B cell (primary cell): ENCODE measurements at regions not wholly inside any gene's neighbourhood (a gene's known extent, or its start where the extent isn't known, plus 50 kb on each side); places are given as distances from the start of the nearest gene placed in this dataset.
"Not testable (repeated sequence)": the region's sequence is repeated elsewhere in the genome, so short reads cannot be mapped to it uniquely, and the experiment has no call there.

ENCODE experiments used
- ATAC-seq: fragments of 200-7000 bp; cut with Tn5 transposase; one replicate; pipeline ENCODE4 v1.10.0; 2021; ENCODE audit warnings: low read depth, mild to moderate bottlenecking, moderate number of reproducible peaks, moderate library complexity
- CTCF ChIA-PET: fragments of 350-600 bp; sonication (Branson Sonifier 250); formaldehyde crosslinking; loops from one replicate; lab custom pipeline; 2021; ENCODE audit warnings: antibody characterized with exemption, inconsistent platforms; lab: Charles Lee
- POLR2A ChIA-PET: fragments of 350-600 bp; sonication (Branson Sonifier 250); formaldehyde crosslinking; loops from one replicate; lab custom pipeline; 2021; ENCODE audit warnings: antibody characterized with exemption; lab: Charles Lee
- DNase-seq: peaks from one replicate; pipeline ENCODE4 v3.0.0; 2013
- H2AFZ ChIP-seq: 2 replicates; pipeline ENCODE4 v1.6.1; 2012; ENCODE audit warnings: mild to moderate bottlenecking, low read depth, low read length; ENCODE audit not compliant: insufficient read depth, poor library complexity, severe bottlenecking
- H3K27ac ChIP-seq, 2 donors: 1 replicate in 1 of 2; 2 replicates in 1 of 2; pipeline ENCODE4 v1.5.1; 2012 to 2013; ENCODE audit warnings: low read length in 2 of 2, mild to moderate bottlenecking in 2 of 2, moderate library complexity in 1 of 2
- H3K27me3 ChIP-seq, 4 experiments: fragments of 200-600 bp in 1 of 4; sonication (generic) in 1 of 4; replicated peaks in 1 of 4; 1 replicate in 2 of 4; 2 replicates in 2 of 4; pipeline versions ENCODE4 v1.6.1 to v1.7.0; 2013 to 2016; ENCODE audit warnings: low read length in 3 of 4, mild to moderate bottlenecking in 2 of 4, mixed read lengths in 1 of 4, moderate library complexity in 1 of 4; ENCODE audit not compliant: insufficient read depth in 4 of 4, control insufficient read depth in 3 of 4; ENCODE audit errors: control extremely low read depth in 1 of 4
- H3K36me3 ChIP-seq, 2 experiments: replicated peaks in 1 of 2; 1 replicate in 1 of 2; 2 replicates in 1 of 2; pipeline versions ENCODE4 v1.6.1 to v1.7.1; 2013; ENCODE audit warnings: low read length in 1 of 2; ENCODE audit not compliant: insufficient read depth in 2 of 2, control insufficient read depth in 1 of 2; ENCODE audit errors: control extremely low read depth in 1 of 2, extremely low read depth in 1 of 2
- H3K4me1 ChIP-seq, 2 donors: fragments of 200-600 bp in 1 of 2; sonication (generic) in 1 of 2; 1 replicate in 1 of 2; 2 replicates in 1 of 2; pipeline versions ENCODE4 v1.5.1 to v1.6.1; 2013 to 2017; ENCODE audit warnings: low read length in 2 of 2; ENCODE audit not compliant: control insufficient read depth in 2 of 2, insufficient read depth in 2 of 2
- H3K4me2 ChIP-seq: replicated peaks from 2 replicates; pipeline ENCODE3; 2012; ENCODE audit warnings: mild to moderate bottlenecking, low read depth, low read length; ENCODE audit not compliant: poor library complexity, severe bottlenecking
- H3K4me3 ChIP-seq, 5 experiments: fragments of 200-600 bp in 1 of 5; sonication (generic) in 1 of 5; 1 replicate in 3 of 5; 2 replicates in 2 of 5; pipeline versions ENCODE4 v1.5.1 to v1.7.0; 2011 to 2016; ENCODE audit warnings: low read length in 4 of 5, mild to moderate bottlenecking in 4 of 5, low read depth in 2 of 5, control low read depth in 1 of 5, moderate library complexity in 1 of 5; ENCODE audit not compliant: insufficient read depth in 1 of 5; ENCODE audit errors: control extremely low read depth in 1 of 5, extremely low read depth in 1 of 5
- H3K79me2 ChIP-seq: fragments of 200-600 bp; sonication (generic); one replicate; pipeline ENCODE4 v1.6.0; 2016; ENCODE audit warnings: low read length; ENCODE audit not compliant: control insufficient read depth, insufficient read depth
- H3K9ac ChIP-seq: fragments of 200-600 bp; sonication (generic); 2 replicates; pipeline ENCODE4 v1.6.1; 2017; ENCODE audit warnings: mild to moderate bottlenecking, low read length, moderate library complexity
- H3K9me3 ChIP-seq, 3 donors: one replicate each; pipeline versions ENCODE4 v1.6.1 to v1.7.1; 2013; ENCODE audit warnings: low read length in 2 of 3; ENCODE audit not compliant: control insufficient read depth in 2 of 3, insufficient read depth in 1 of 3; ENCODE audit errors: control extremely low read depth in 1 of 3
- H4K20me1 ChIP-seq: 2 replicates; pipeline ENCODE4 v1.6.0; 2012; ENCODE audit warnings: mild to moderate bottlenecking, low read length; ENCODE audit not compliant: insufficient read depth, control insufficient read depth, poor library complexity, severe bottlenecking
- H3K27ac Mint-ChIP-seq: one replicate; pipeline ENCODE4 v1.8.0; 2021; ENCODE audit warnings: mixed read lengths
- H3K27me3 Mint-ChIP-seq: one replicate; pipeline ENCODE4 v1.8.0; 2021; ENCODE audit warnings: mixed read lengths
- H3K4me1 Mint-ChIP-seq: one replicate; pipeline ENCODE4 v1.8.0; 2021; ENCODE audit warnings: mixed read lengths
- H3K4me3 Mint-ChIP-seq: one replicate; pipeline ENCODE4 v1.8.0; 2021; ENCODE audit warnings: mixed read lengths
- H3K9me3 Mint-ChIP-seq: one replicate; pipeline ENCODE4 v1.8.0; 2022; ENCODE audit warnings: mixed read lengths; ENCODE audit not compliant: insufficient read depth
- EZH2 ChIP-seq: IDR thresholded peaks from 2 replicates; pipeline ENCODE4 v1.6.1; 2012; ENCODE audit warnings: borderline replicate concordance, low read depth, mild to moderate bottlenecking, moderate library complexity, low read length; ENCODE audit not compliant: insufficient read depth, poor library complexity, severe bottlenecking
- WGBS: methylation state at CpG from one replicate; pipeline ENCODE4 v1.1.5; 2013; ENCODE audit warnings: missing lambda C conversion rate; ENCODE audit not compliant: insufficient coverage; 5-methylcytosine and 5-hydroxymethylcytosine counted together
- intact Hi-C: fragments of 100-400 bp; cut with micrococcal nuclease; formaldehyde crosslinking; loops from one replicate; pipeline ENCODE4 v1.10.0; 2022
- TF ChIP-seq, protein P1 (sequence below): fragments of 200-600 bp; IDR thresholded peaks from one replicate; pipeline ENCODE4 v1.8.0; 2022; ENCODE audit warnings: antibody characterized with exemption, mild to moderate bottlenecking

DNA sequence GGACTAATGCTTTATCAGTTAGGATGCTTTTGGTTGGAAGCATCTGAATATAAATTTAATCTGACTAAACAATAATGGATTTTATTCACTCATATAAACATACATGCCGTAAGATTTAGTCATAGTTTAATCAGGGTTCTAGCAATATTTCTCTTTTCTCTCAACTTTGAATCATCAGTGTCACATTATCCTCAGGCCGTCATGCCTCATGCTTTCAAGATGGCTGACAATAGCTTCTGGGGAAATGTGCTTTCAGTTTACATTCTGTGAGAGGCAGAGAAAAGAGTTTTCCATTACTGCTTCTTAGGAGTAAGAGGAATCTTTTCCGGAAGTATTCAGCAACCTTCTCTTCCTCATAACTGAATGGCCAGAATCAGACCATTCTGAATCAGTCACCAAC is 162.2 kb downstream of the GJA1 start:
- POLR2A ChIA-PET = no interaction called here
- ATAC-seq (no peak), DNase-seq (no peak)
- Histone ChIP-seq H3K27ac (no peak overlapping the region), H3K4me3 (no peak overlapping the region), H3K36me3 (no peaks in the 10 kb centered on the region), H3K4me2 (no peak overlapping the region), H3K27me3 (no peaks in the 10 kb centered on the region), H2AFZ (no peak overlapping the region), H3K4me1 (no peaks in the 10 kb centered on the region), H4K20me1 (no peaks in the 10 kb centered on the region), H3K9ac (no peak overlapping the region), H3K79me2 (no peaks in the 10 kb centered on the region), H3K9me3 (peaks cover 0 to 8% (median 0%) of the 10 kb centered on the region in 3 donors)
- CTCF ChIA-PET = no interaction called here
- no CpG with 5 or more reads among the region's 3 CpGs for WGBS
- H3K27me3 Mint-ChIP-seq = no peaks in the 10 kb centered on the region
- intact Hi-C loops = no loop called here
- no peak for TF ChIP-seq EZH2
- TF ChIP-seq, protein P1, sequence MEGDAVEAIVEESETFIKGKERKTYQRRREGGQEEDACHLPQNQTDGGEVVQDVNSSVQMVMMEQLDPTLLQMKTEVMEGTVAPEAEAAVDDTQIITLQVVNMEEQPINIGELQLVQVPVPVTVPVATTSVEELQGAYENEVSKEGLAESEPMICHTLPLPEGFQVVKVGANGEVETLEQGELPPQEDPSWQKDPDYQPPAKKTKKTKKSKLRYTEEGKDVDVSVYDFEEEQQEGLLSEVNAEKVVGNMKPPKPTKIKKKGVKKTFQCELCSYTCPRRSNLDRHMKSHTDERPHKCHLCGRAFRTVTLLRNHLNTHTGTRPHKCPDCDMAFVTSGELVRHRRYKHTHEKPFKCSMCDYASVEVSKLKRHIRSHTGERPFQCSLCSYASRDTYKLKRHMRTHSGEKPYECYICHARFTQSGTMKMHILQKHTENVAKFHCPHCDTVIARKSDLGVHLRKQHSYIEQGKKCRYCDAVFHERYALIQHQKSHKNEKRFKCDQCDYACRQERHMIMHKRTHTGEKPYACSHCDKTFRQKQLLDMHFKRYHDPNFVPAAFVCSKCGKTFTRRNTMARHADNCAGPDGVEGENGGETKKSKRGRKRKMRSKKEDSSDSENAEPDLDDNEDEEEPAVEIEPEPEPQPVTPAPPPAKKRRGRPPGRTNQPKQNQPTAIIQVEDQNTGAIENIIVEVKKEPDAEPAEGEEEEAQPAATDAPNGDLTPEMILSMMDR = no peak
- H3K4me1 Mint-ChIP-seq = no peaks in the 10 kb centered on the region
- H3K9me3 Mint-ChIP-seq = no peaks in the 10 kb centered on the region
- no peak overlapping the region for H3K27ac Mint-ChIP-seq
- no peak overlapping the region for H3K4me3 Mint-ChIP-seq

DNA sequence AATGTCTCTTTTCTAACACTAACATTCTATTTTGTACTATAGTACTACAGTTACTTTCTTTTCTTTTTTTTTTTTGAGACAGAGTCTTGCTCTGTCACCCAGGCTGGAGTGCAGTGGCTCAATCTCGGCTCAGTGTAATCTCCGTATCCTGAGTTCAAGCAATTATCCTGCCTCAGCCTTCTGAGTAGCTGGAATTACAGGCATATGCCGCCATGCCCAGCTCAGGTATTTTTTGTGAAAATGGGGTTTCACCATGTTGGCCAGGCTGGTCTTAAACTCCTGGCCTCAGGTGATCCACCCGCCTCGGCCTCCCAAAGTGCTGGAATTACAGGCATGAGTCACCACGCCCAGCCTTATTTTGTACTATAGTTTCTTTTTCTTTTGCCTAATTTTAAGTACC is 163.9 kb downstream of the GJA1 start:
- H3K36me3 ChIP-seq, H3K27me3 ChIP-seq, H3K4me3 Mint-ChIP-seq, POLR2A ChIA-PET, DNase-seq, H3K4me2 ChIP-seq, H3K27ac Mint-ChIP-seq, H3K79me2 ChIP-seq, H4K20me1 ChIP-seq, H3K4me1 ChIP-seq, H3K27me3 Mint-ChIP-seq, H3K4me1 Mint-ChIP-seq, H3K9ac ChIP-seq, intact Hi-C loops, CTCF ChIA-PET, H3K9me3 Mint-ChIP-seq, ATAC-seq, H2AFZ ChIP-seq, H3K9me3 ChIP-seq, H3K27ac ChIP-seq, H3K4me3 ChIP-seq: not testable (repeated sequence)
- whole genome bisulfite sequencing = 100% methylated on average over 3 of the region's 6 CpGs
